Stimulated activated CD4-positive, alpha-beta T cell treated with anti-CD3 and anti-CD28 coated beads, Interleukin-2, amount 100 ng/mL, for 24 hours (primary cell): ENCODE measurements at regions not wholly inside any gene's neighbourhood (a gene's known extent, or its start where the extent isn't known, plus 50 kb on each side); places are given as distances from the start of the nearest gene placed in this dataset.

Experiments used
- DNase-seq, 2 donors: peaks; one replicate each; pipeline ENCODE4 v3.0.0-alpha.2; 2020

GRCh38 chr1:187241971-187242370 lies 413.2 kb downstream of the PLA2G4A start:
- DNase-seq = no peak

- no peak for DNase-seq
These were observed 415.9 kb downstream of the PLA2G4A start for GRCh38 chr1:187244623-187245022.

- no peak for DNase-seq
These were observed 416.5 kb downstream of the PLA2G4A start for GRCh38 chr1:187245201-187245600.

GRCh38 chr1:187249196-187249595 lies 420.4 kb downstream of the PLA2G4A start:
- no peak for DNase-seq

- DNase-seq = no peak
These were observed 424.2 kb downstream of the PLA2G4A start for GRCh38 chr1:187252923-187253322.

- DNase-seq = no peak
These were observed 428.7 kb downstream of the PLA2G4A start for GRCh38 chr1:187257476-187257875.

GRCh38 chr1:187261637-187262036 lies 432.9 kb downstream of the PLA2G4A start:
- no peak for DNase-seq

- no peak for DNase-seq
These were observed 434.0 kb downstream of the PLA2G4A start for GRCh38 chr1:187262731-187263130.

GRCh38 chr1:187264995-187265602 lies 436.4 kb downstream of the PLA2G4A start:
- DNase-seq = no peak

- no peak for DNase-seq
These were observed 437.3 kb downstream of the PLA2G4A start for GRCh38 chr1:187266051-187266450.

GRCh38 chr1:187267827-187268226 lies 439.1 kb downstream of the PLA2G4A start:
- no peak for DNase-seq

- no peak for DNase-seq
These were observed 441.5 kb downstream of the PLA2G4A start for GRCh38 chr1:187270256-187270655.

GRCh38 chr1:187275346-187275745 lies 446.6 kb downstream of the PLA2G4A start:
- no peak for DNase-seq

- DNase-seq = no peak
These were observed 447.3 kb downstream of the PLA2G4A start for GRCh38 chr1:187275985-187276575.

- DNase-seq = no peak
These were observed 447.9 kb downstream of the PLA2G4A start for GRCh38 chr1:187276677-187277076.

- no peak for DNase-seq
These were observed 451.3 kb downstream of the PLA2G4A start for GRCh38 chr1:187280031-187280430.

- DNase-seq = no peak
These were observed 452.3 kb downstream of the PLA2G4A start for GRCh38 chr1:187281085-187281484.

- DNase-seq = no peak
These were observed 455.2 kb downstream of the PLA2G4A start for GRCh38 chr1:187283984-187284383.

- no peak for DNase-seq
These were observed 465.9 kb downstream of the PLA2G4A start for GRCh38 chr1:187294421-187295201.

GRCh38 chr1:187300081-187300480 lies 471.3 kb downstream of the PLA2G4A start:
- no peak for DNase-seq

- DNase-seq = no peak
These were observed 478.1 kb downstream of the PLA2G4A start for GRCh38 chr1:187306710-187307415.

- no peak for DNase-seq
These were observed 481.4 kb downstream of the PLA2G4A start for GRCh38 chr1:187310038-187310631.

- DNase-seq = no peak
These were observed 484.4 kb downstream of the PLA2G4A start for GRCh38 chr1:187313115-187313514.
